Sigmoid colon (tissue), 6 donors: ENCODE measurements at regions not wholly inside any gene's neighbourhood (a gene's known extent, or its start where the extent isn't known, plus 50 kb on each side); places are given as distances from the start of the nearest gene placed in this dataset.
"Not testable (repeated sequence)": the region's sequence is repeated elsewhere in the genome, so short reads cannot be mapped to it uniquely, and the experiment has no call there.

ENCODE experiments used
- DNase-seq: peaks from one replicate; pipeline ENCODE4 v3.0.0-alpha.2; 2019
- H3K27ac ChIP-seq, 4 donors: fragments of 200-600 bp; sonication (generic); one replicate each; pipeline ENCODE4 v1.5.1; 2016 to 2019; ENCODE audit warnings: mild to moderate bottlenecking in 1 of 4
- H3K27me3 ChIP-seq, 3 donors: fragments of 200-600 bp; sonication (generic); one replicate each; pipeline ENCODE4 v1.5.1; 2019; ENCODE audit warnings: mild to moderate bottlenecking in 1 of 3
- H3K36me3 ChIP-seq, 4 donors: fragments of 200-600 bp; sonication (generic); one replicate each; pipeline ENCODE4 v1.5.1; 2016 to 2019
- H3K4me1 ChIP-seq, 4 donors: fragments of 200-600 bp; sonication (generic); one replicate each; pipeline ENCODE4 v1.5.1; 2017 to 2019
- H3K4me3 ChIP-seq, 4 donors: fragments of 200-600 bp; sonication (generic); one replicate each; pipeline ENCODE4 v1.5.1; 2017 to 2019; ENCODE audit warnings: mild to moderate bottlenecking in 2 of 4, moderate library complexity in 1 of 4
- H3K9me3 ChIP-seq, 4 donors: fragments of 200-600 bp in 3 of 4; sonication (generic) in 3 of 4; one replicate each; pipeline versions ENCODE4 v1.5.1 to v1.6.1; 2013 to 2019
- EP300 ChIP-seq, 4 donors: sonication (generic); formaldehyde crosslinking; IDR thresholded peaks; one replicate each; pipeline ENCODE4 v1.6.1; 2017; ENCODE audit warnings: antibody characterized with exemption in 4 of 4
- POLR2A ChIP-seq, 2 donors: fragments of 450-650 bp; IDR thresholded peaks; one replicate each; pipeline ENCODE4 v1.6.1; 2016; ENCODE audit warnings: antibody characterized with exemption in 2 of 2, mild to moderate bottlenecking in 2 of 2, moderate library complexity in 2 of 2
- POLR2AphosphoS5 ChIP-seq, 4 donors: sonication (generic); formaldehyde crosslinking; IDR thresholded peaks; one replicate each; pipeline ENCODE4 v1.6.1; 2017; ENCODE audit warnings: antibody characterized with exemption in 4 of 4
- WGBS, 2 donors: extraction: QIAGEN DNeasy Blood & Tissue Kit; methylation state at CpG; one replicate each; pipeline ENCODE4 v1.1.7; 2013; 5-methylcytosine and 5-hydroxymethylcytosine counted together
- intact Hi-C: fragments of 100-400 bp; cut with DNase I; formaldehyde crosslinking; loops from one replicate; pipeline ENCODE4 v1.15.1; 2023
- TF ChIP-seq, protein P1 (sequence below), 4 experiments: fragments of 450-650 bp in 3 of 4; fragments of 200-600 bp in 1 of 4; IDR thresholded peaks; one replicate each; pipeline ENCODE4 v1.5.1; 2016 to 2019; ENCODE audit warnings: antibody characterized with exemption in 4 of 4, mild to moderate bottlenecking in 3 of 4, moderate library complexity in 2 of 4
- donor health status: healthy with polysubstance abuse.
- donor health status: healthy.

DNA sequence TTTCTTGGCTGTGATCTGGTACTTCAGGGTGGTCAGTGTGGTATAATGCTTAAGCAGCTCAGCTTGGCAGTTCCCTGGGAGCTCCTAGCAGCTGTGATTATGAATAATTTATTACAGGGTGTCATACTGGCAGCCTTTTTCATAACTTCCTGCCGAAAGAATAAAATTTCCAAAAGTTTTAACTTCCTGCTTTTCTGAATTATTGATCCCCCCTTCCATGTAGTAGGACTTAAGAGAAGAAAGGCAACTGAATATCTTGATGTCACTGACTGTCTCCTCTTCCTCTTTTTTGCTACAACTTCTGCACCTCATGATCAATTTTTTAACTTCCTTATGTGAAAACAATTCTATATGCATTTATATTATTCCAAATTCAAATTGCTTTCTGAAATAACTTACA lies 74.3 kb upstream of the SPEF2 start:
- Histone ChIP-seq H3K4me1 (no peaks in the 10 kb centered on the region), H3K4me3 (no peak overlapping the region), H3K9me3 (peaks cover 0 to 3% (median 0%) of the 10 kb centered on the region in 4 donors), H3K36me3 (no peaks in the 10 kb centered on the region), H3K27me3 (no peaks in the 10 kb centered on the region), H3K27ac (no peak overlapping the region)
- 37 to 61% methylated on average over 1 of the region's 1 CpG for WGBS, 2 donors
- intact Hi-C loops: no loop called here
- TF ChIP-seq EP300 (IDR thresholded peaks at IDR 0.05) (no peak), POLR2AphosphoS5 (IDR thresholded peaks at IDR 0.05) (no peak), POLR2A (IDR thresholded peaks at IDR 0.05) (no peak)
- TF ChIP-seq, protein P1, sequence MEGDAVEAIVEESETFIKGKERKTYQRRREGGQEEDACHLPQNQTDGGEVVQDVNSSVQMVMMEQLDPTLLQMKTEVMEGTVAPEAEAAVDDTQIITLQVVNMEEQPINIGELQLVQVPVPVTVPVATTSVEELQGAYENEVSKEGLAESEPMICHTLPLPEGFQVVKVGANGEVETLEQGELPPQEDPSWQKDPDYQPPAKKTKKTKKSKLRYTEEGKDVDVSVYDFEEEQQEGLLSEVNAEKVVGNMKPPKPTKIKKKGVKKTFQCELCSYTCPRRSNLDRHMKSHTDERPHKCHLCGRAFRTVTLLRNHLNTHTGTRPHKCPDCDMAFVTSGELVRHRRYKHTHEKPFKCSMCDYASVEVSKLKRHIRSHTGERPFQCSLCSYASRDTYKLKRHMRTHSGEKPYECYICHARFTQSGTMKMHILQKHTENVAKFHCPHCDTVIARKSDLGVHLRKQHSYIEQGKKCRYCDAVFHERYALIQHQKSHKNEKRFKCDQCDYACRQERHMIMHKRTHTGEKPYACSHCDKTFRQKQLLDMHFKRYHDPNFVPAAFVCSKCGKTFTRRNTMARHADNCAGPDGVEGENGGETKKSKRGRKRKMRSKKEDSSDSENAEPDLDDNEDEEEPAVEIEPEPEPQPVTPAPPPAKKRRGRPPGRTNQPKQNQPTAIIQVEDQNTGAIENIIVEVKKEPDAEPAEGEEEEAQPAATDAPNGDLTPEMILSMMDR (IDR thresholded peaks at IDR 0.05): no peak
- no peak for DNase-seq

- WGBS, 2 donors: 69 to 76% methylated on average over 3 of the region's 3 CpGs
- Histone ChIP-seq H3K4me3 (no peak overlapping the region), H3K27ac (no peak overlapping the region), H3K36me3 (no peaks in the 10 kb centered on the region), H3K4me1 (no peaks in the 10 kb centered on the region), H3K9me3 (peaks cover 0 to 3% (median 0%) of the 10 kb centered on the region in 4 donors), H3K27me3 (no peaks in the 10 kb centered on the region)
- no peak for DNase-seq
- no peak for TF ChIP-seq POLR2AphosphoS5 (IDR thresholded peaks at IDR 0.05)
- TF ChIP-seq, protein P1 (IDR thresholded peaks at IDR 0.05): no peak
- intact Hi-C loops: no loop called here
Measured at GRCh38 chr5:35540002-35540401, 77.7 kb upstream of the SPEF2 start.

DNA sequence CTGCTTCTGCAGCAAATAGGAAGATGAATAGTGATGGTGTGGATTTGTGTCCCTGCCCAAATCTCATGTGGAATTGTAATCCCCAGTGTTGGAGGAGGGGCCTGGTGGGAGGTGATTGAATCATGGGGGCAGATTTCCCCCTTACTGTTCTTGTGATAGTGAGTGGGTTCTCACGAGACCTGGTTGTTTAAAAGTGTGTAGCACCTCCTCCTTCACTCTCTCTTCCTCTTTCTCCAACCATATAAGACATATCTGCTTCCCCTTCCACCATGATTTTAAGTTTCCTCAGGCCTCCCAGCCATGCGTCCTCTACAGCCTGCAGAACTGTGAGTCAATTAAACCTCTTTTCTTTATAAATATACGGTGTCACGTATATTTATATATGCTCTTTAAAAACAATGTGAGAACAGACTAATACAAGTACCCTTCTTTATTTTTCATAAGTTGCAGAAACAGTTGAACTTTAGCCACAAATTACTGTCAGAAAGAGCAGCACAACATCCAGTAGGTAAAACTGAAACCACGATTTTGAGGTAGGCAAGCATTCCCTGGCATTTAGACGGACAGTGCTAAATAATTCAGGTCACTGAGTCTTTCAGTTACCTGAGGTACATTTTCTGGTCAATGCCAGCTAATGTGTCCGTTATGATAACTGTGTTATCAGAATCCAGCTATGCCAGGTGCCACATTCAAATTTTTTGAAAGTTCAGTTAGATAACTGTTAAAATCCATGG lies 79.3 kb upstream of the SPEF2 start:
- H3K27ac ChIP-seq: no peak overlapping the region
- WGBS, 2 donors: 63 to 67% methylated on average over 7 of the region's 7 CpGs
- no peak for TF ChIP-seq POLR2A (IDR thresholded peaks at IDR 0.05)
- no peak for TF ChIP-seq POLR2AphosphoS5 (IDR thresholded peaks at IDR 0.05)
- TF ChIP-seq, protein P1 (IDR thresholded peaks at IDR 0.05): no peak
- TF ChIP-seq EP300 (IDR thresholded peaks at IDR 0.05): no peak
- no peaks in the 10 kb centered on the region for H3K27me3 ChIP-seq
- H3K36me3 ChIP-seq: no peaks in the 10 kb centered on the region
- intact Hi-C loops: no loop called here
- peaks cover 0 to 3% (median 0%) of the 10 kb centered on the region in 4 donors for H3K9me3 ChIP-seq
- no peak overlapping the region for H3K4me3 ChIP-seq
- no peaks in the 10 kb centered on the region for H3K4me1 ChIP-seq
- no peak for DNase-seq

GRCh38 chr5:35533156-35533555 lies 84.5 kb upstream of the SPEF2 start:
- Histone ChIP-seq H3K36me3 (no peaks in the 10 kb centered on the region), H3K4me3 (no peak overlapping the region), H3K27me3 (no peaks in the 10 kb centered on the region), H3K9me3 (no peaks in the 10 kb centered on the region), H3K27ac (no peak overlapping the region), H3K4me1 (no peaks in the 10 kb centered on the region)
- no peak for DNase-seq
- WGBS, 2 donors: 79 to 92% methylated on average over 3 of the region's 3 CpGs
- TF ChIP-seq POLR2A (IDR thresholded peaks at IDR 0.05): no peak
- no peak for TF ChIP-seq POLR2AphosphoS5 (IDR thresholded peaks at IDR 0.05)
- TF ChIP-seq EP300 (IDR thresholded peaks at IDR 0.05): no peak
- TF ChIP-seq, protein P1 (IDR thresholded peaks at IDR 0.05): no peak
- intact Hi-C loops: no loop called here

DNA sequence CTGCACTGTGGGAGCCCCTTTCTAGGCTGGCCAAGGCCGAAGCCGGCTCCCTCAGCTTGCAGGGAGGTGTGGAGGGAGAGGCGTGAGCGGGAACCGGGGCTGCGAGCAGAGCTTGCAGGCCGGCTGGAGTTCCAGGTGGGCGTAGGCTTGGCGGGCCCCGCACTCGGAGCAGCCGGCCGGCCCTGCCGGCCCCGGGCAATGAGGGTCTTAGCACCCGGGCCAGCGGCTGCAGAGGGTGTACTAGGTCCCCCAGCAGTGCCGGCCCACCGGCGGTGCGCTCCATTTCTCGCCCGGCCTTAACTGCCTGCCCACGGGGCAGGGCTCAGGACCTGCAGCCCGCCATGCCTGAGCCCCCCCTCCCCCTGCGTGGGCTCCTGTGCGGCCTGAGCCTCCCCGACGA lies 86.1 kb upstream of the SPEF2 start:
- intact Hi-C loops, H3K4me3 ChIP-seq, H3K27ac ChIP-seq, H3K36me3 ChIP-seq, DNase-seq, H3K27me3 ChIP-seq, H3K9me3 ChIP-seq, H3K4me1 ChIP-seq: not testable (repeated sequence)
- WGBS, 2 donors: 92 to 94% methylated on average over 29 of the region's 29 CpGs
